ENCODE measurements at regions not wholly inside any gene's neighbourhood (a gene's known extent, or its start where the extent isn't known, plus 50 kb on each side); places are given as distances from the start of the nearest gene placed in this dataset.

GRCh38 chr15:99477791-99478471 is 87.9 kb upstream of the MEF2A start:
- no peak for TF ChIP-seq CTCF (IDR thresholded peaks at IDR 0.05; ENCODE audit: low read depth, low read length)
- TF ChIP-seq POLR2A (IDR thresholded peaks at IDR 0.05; ENCODE audit: extremely low read depth, insufficient read length), result no peak
- peak; percentile 77 for TF ChIP-seq MYC (IDR thresholded peaks at IDR 0.05; ENCODE audit: low read depth, low read length)
- peak; percentile 94 for TF ChIP-seq MAX (IDR thresholded peaks at IDR 0.05; ENCODE audit: low read depth, low read length)
